WERI-Rb-1 (cell line): ENCODE measurements at regions not wholly inside any gene's neighbourhood (a gene's known extent, or its start where the extent isn't known, plus 50 kb on each side); places are given as distances from the start of the nearest gene placed in this dataset.
"Not testable (repeated sequence)": the region's sequence is repeated elsewhere in the genome, so short reads cannot be mapped to it uniquely, and the experiment has no call there.

ENCODE experiments used
- DNase-seq: peaks from one replicate; pipeline ENCODE4 v3.0.0-alpha.2; 2020
- H3K27ac ChIP-seq: fragments of 250-450 bp; sonication (Bioruptor Pico); 2 replicates; pipeline ENCODE4 v1.5.1; 2020; ENCODE audit warnings: mild to moderate bottlenecking, moderate library complexity
- H3K27me3 ChIP-seq: fragments of 250-450 bp; sonication (Bioruptor Pico); 2 replicates; pipeline ENCODE4 v1.5.1; 2021; ENCODE audit warnings: mild to moderate bottlenecking, low read depth, moderate library complexity; ENCODE audit not compliant: insufficient read depth, severe bottlenecking
- H3K36me3 ChIP-seq: fragments of 250-450 bp; sonication (Bioruptor Pico); 2 replicates; pipeline ENCODE4 v1.5.1; 2020; ENCODE audit warnings: mild to moderate bottlenecking, moderate library complexity
- H3K4me3 ChIP-seq: 2 replicates; pipeline ENCODE4 v1.5.1; 2011; ENCODE audit warnings: low read depth, mild to moderate bottlenecking, control low read depth, low read length
- H3K9me3 ChIP-seq: fragments of 250-450 bp; sonication (Bioruptor Pico); 2 replicates; pipeline ENCODE4 v1.5.1; 2021; ENCODE audit warnings: mild to moderate bottlenecking, moderate library complexity; ENCODE audit not compliant: severe bottlenecking
- CTCF ChIP-seq: IDR thresholded peaks from 2 replicates; pipeline ENCODE4 v1.5.1; 2011; ENCODE audit warnings: low read depth, mild to moderate bottlenecking, control low read depth, inconsistent platforms, low read length

GRCh38 chr4:162782096-162782777, 384.5 kb downstream of the NAF1 start:
- Histone ChIP-seq H3K36me3 (no peaks in the 10 kb centered on the region), H3K9me3 (no peaks in the 10 kb centered on the region), H3K27ac (no peak overlapping the region), H3K4me3 (no peak overlapping the region), H3K27me3 (no peaks in the 10 kb centered on the region)
- DNase-seq: no peak
- TF ChIP-seq CTCF: no peak

GRCh38 chr4:162770761-162771490, 395.8 kb downstream of the NAF1 start:
- no peak for TF ChIP-seq CTCF
- Histone ChIP-seq H3K36me3 (no peaks in the 10 kb centered on the region), H3K9me3 (no peaks in the 10 kb centered on the region), H3K4me3 (no peak overlapping the region), H3K27me3 (no peaks in the 10 kb centered on the region), H3K27ac (no peak overlapping the region)
- no peak for DNase-seq

GRCh38 chr4:162767083-162767482, 399.6 kb downstream of the NAF1 start:
- H3K9me3 ChIP-seq: no peaks in the 10 kb centered on the region
- no peak for TF ChIP-seq CTCF
- H3K4me3 ChIP-seq: no peak overlapping the region
- DNase-seq: no peak
- H3K27me3 ChIP-seq: no peaks in the 10 kb centered on the region
- H3K27ac ChIP-seq: no peak overlapping the region
- H3K36me3 ChIP-seq: no peaks in the 10 kb centered on the region

GRCh38 chr4:162761965-162762364, 404.7 kb downstream of the NAF1 start:
- no peak overlapping the region for H3K27ac ChIP-seq

GRCh38 chr4:162740228-162740627, 426.5 kb downstream of the NAF1 start:
- H3K27me3 ChIP-seq, H3K9me3 ChIP-seq, H3K27ac ChIP-seq, H3K36me3 ChIP-seq, DNase-seq, H3K4me3 ChIP-seq: not testable (repeated sequence)

More at GRCh38 chr4:162761965-162762364, 404.7 kb downstream of the NAF1 start:
- no peak for TF ChIP-seq CTCF
- Histone ChIP-seq H3K4me3 (no peak overlapping the region), H3K9me3 (no peaks in the 10 kb centered on the region), H3K36me3 (no peaks in the 10 kb centered on the region), H3K27me3 (no peaks in the 10 kb centered on the region)
- DNase-seq: no peak

- H3K27ac ChIP-seq, H3K27me3 ChIP-seq: not testable (repeated sequence)
Measured at GRCh38 chr4:162739596-162739995, 427.1 kb downstream of the NAF1 start.

More at GRCh38 chr4:162739596-162739995, 427.1 kb downstream of the NAF1 start:
- not testable (repeated sequence) for H3K4me3 ChIP-seq, H3K9me3 ChIP-seq, H3K36me3 ChIP-seq, DNase-seq
